ENCODE measurements at regions not wholly inside any gene's neighbourhood (a gene's known extent, or its start where the extent isn't known, plus 50 kb on each side); places are given as distances from the start of the nearest gene placed in this dataset.
"Not testable (repeated sequence)": the region's sequence is repeated elsewhere in the genome, so short reads cannot be mapped to it uniquely, and the experiment has no call there.

DNA sequence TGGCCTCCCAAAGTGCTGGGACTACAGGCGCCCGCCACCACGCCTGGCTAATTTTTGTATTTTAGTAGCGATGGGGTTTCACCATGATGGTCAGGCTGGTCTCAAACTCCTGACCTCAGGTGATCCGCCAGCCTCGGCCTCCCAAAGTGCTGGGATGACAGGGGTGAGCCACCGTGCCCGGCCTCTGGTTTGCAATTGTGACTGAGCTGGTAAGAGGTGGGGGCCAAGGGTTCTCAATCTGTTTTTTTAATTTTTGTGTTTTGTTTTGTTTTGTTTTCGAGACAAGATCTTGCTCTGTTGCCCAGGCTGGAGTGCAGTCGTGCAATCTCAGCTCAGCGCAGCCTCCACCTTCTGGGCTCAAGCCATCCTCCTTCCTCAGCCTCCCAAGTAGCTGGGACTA lies 196.2 kb downstream of the CRLF2 start:
- H2AK5ac ChIP-seq (ENCODE audit: low read depth, low read length); H3K9ac ChIP-seq (ENCODE audit: low read depth, low read length); H3K4me2 ChIP-seq (ENCODE audit: low read depth, low read length); BruUV-seq (replicated peaks); H3K27me3 ChIP-seq (ENCODE audit: control insufficient read depth, insufficient read depth, low read length); H3K23ac ChIP-seq (ENCODE audit: low read depth, low read length); H4K5ac ChIP-seq (ENCODE audit: low read depth, low read length); DNase-seq; H3K36me3 ChIP-seq (ENCODE audit: control insufficient read depth, insufficient read depth, low read length); CTCF ChIA-PET; H3K4me3 ChIP-seq (ENCODE audit: insufficient read depth, low read depth, low read length); H2BK120ac ChIP-seq (ENCODE audit: low read depth, low read length); in situ Hi-C loops (cut with MboI; ENCODE audit: low sequenced_read_pairs); H4K20me1 ChIP-seq (ENCODE audit: insufficient read depth, low read length); H2BK5ac ChIP-seq (ENCODE audit: low read depth, low read length, poor library complexity, severe bottlenecking); H2AK9ac ChIP-seq (replicated peaks; ENCODE audit: low read depth, low read length, poor library complexity); H4K8ac ChIP-seq (ENCODE audit: low read depth in 2 of 2, low read length in 2 of 2); H4K91ac ChIP-seq (ENCODE audit: insufficient read depth, low read depth, low read length); H3K14ac ChIP-seq (replicated peaks; ENCODE audit: low read depth, low read length); POLR2A ChIA-PET (ENCODE audit: unreplicated experiment); H3K9me1 ChIP-seq (ENCODE audit: insufficient read depth, low read length); intact Hi-C loops (cut with micrococcal nuclease); H3K79me1 ChIP-seq (ENCODE audit: low read depth in 1 of 2, low read length in 2 of 2); H3K18ac ChIP-seq (ENCODE audit: low read depth, low read length); H2BK20ac ChIP-seq (ENCODE audit: low read depth, low read length); dilution Hi-C loops (cut with HindIII; ENCODE audit: low sequenced_read_pairs, unreplicated experiment); H2BK15ac ChIP-seq (ENCODE audit: low read depth, low read length); H3K27ac ChIP-seq (ENCODE audit: insufficient read depth, low read length); H3K56ac ChIP-seq (ENCODE audit: extremely low read depth, insufficient read depth, low read length); H2AFZ ChIP-seq (replicated peaks; ENCODE audit: low read length, poor library complexity); H3K4ac ChIP-seq (ENCODE audit: low read depth, low read length); H3K4me1 ChIP-seq (ENCODE audit: control insufficient read depth, insufficient read depth, low read length); ATAC-seq (ENCODE audit: low read depth): not testable (repeated sequence)
- 45% methylated on average over 2 of the region's 11 CpGs; no CpG with 5 or more reads in 1 of the 2 experiments for WGBS, 2 experiments (ENCODE audit: extremely low coverage in 2 of 2, insufficient read length in 1 of 2)
- peaks cover 23% of the 10 kb centered on the region; the same call in 1 of the 2 replicates for H3K9me3 ChIP-seq (ENCODE audit: control insufficient read depth, insufficient read depth, low read length)
